Stimulated activated CD8-positive, alpha-beta memory T cell treated with anti-CD3 and anti-CD28 coated beads, Interleukin-15, amount 100 ng/mL, for 48 hours (primary cell): ENCODE measurements at regions not wholly inside any gene's neighbourhood (a gene's known extent, or its start where the extent isn't known, plus 50 kb on each side); places are given as distances from the start of the nearest gene placed in this dataset.

Experiments used
- DNase-seq, 2 donors: peaks; one replicate each; pipeline ENCODE4 v3.0.0-alpha.2; 2020; ENCODE audit warnings: low read depth in 2 of 2

- no peak for DNase-seq
Measured at GRCh38 chr9:103615994-103616393, 478.1 kb upstream of the SMC2 start.

GRCh38 chr9:103617046-103617445 lies 477.1 kb upstream of the SMC2 start:
- DNase-seq, result no peak

- DNase-seq, result no peak
Measured at GRCh38 chr9:103625161-103625804, 468.8 kb upstream of the SMC2 start.

GRCh38 chr9:103627731-103628130 lies 466.4 kb upstream of the SMC2 start:
- DNase-seq, result no peak

DNA sequence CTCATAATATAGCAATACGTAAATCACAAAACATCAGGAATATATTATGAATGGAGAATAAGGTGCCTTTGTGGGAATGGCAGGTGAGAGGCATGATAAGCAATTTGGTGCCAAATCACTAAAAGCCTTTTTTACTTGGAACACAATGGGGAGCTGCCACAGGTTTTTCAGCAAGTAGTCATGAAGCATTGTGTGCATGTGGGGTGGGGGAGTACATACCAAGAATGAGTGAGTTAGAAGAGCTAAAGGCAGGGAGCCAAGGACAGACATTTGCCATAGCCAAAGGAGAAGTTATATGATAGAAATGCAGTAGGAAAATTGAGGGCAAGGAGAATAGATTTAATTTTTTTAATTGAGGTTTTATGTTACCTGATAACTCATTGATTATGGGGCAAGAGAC lies 445.0 kb upstream of the SMC2 start:
- no peak for DNase-seq

DNA sequence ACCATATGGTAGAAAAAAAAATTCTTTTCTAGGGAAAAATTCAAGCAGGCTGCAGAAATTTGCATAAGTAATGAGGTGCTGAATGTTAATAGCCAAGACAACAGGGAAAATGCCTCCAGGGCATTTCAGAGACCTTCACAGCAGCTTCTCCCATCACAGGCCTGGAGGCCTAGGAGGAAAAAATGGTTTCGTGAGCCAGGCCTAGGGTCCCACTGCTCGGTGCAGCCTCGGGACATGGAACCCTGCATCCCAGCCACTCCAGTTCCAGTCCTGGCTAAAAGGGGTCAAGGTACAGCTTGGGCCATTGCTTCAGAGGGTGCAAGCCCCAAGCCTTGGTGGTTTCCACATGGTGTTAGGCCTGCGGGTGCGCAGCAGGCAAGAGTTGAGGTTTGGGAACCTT lies 436.0 kb upstream of the SMC2 start:
- no peak for DNase-seq

DNA sequence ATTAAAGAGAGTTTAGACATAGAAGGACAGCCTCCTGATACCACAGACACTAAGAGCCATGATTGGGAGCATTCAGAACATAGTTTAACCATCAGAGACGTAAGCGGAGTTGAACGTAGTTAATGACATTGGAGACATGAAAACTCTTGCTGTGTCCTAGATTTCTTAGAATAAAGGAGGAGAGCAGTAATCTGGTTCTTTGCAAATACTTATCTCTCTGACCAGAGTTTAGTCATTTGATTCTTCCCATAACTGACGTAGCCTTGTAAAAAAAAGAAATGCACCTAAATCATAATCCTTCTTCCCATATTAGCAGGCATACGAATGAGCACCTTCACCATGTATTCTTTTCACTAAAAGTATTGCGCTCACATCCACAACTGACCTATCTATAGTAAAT lies 433.3 kb upstream of the SMC2 start:
- no peak for DNase-seq

GRCh38 chr9:103661663-103662062 lies 432.4 kb upstream of the SMC2 start:
- no peak for DNase-seq

- DNase-seq, result no peak
Measured at GRCh38 chr9:103669296-103669695, 424.8 kb upstream of the SMC2 start.

DNA sequence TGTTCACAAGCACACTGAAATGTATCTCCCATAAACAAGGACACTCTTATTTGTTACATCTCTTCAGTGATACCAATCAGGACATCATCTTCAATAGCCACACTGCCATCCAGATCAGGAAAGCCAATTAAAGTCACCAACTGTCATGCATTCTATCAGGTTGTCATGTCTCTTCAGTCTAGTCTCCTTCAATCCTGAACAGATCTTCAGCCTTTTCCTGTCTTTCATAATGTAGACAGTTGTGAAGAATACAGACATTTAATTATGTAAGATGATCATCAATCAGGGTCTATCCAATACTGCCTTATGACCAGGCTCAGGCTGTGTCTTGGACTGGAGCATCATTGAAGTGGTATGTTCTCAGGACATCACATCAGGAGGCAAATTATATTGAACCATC lies 419.8 kb upstream of the SMC2 start:
- no peak for DNase-seq

DNA sequence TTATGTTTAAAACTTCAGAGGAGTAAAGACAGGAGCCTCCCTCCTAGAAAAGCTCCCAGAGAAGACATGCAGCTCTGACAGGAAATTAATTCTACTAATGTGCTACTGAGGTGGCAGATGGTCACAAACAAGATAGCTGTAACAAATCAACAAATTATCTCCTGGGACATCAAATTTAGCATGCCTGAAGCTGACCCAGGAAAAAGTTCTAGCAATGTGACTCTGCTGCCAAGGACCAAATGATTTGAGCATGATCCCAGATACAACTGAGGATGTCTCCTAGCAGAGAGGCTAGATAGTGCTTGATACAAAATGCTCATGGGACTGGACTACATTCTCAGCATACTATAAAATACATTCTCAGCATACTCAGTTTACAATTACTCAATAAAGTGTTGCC lies 413.5 kb upstream of the SMC2 start:
- DNase-seq, result no peak

DNA sequence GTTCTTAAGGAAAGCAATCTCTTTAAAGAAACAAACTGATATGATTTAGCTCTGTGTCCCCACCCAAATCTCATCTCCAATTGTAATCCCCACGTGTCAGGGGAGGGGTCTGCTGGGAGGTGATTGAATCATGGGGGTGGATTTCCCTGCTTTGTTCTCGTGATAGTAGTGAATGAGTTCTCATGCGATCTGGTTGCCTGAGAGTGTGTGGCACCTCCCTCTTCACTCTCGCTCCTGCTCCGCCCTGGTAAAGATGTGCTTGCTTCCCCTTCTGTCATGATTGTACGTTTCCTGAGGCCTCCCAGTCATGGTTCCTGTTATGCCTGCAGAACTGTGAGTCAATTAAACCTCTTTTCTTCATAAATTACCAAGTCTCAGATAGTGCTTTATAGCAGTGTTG lies 412.7 kb upstream of the SMC2 start:
- no peak for DNase-seq

- no peak for DNase-seq
Measured at GRCh38 chr9:103700195-103700962, 393.7 kb upstream of the SMC2 start.

- no peak for DNase-seq
Measured at GRCh38 chr9:103702572-103702971, 391.5 kb upstream of the SMC2 start.

DNA sequence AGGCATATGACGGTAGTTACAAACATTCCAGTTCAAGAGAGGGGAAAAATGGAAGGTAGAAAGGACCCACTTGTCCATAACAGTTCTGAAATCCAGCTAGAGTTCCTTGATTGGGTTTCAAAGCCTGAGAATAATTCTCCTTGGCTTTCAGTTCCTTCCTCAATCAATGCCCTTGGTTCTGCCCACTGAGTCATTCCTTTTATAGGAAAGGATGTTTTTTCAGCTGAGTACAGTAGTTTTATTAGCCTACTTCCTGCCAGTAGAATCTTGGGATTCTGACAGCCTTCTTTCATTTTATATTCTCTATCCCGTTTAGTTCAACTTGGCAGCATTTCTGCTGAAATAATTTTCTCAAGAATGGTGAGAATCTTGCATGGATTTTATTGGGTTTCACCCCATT lies 386.9 kb upstream of the SMC2 start:
- no peak for DNase-seq

DNA sequence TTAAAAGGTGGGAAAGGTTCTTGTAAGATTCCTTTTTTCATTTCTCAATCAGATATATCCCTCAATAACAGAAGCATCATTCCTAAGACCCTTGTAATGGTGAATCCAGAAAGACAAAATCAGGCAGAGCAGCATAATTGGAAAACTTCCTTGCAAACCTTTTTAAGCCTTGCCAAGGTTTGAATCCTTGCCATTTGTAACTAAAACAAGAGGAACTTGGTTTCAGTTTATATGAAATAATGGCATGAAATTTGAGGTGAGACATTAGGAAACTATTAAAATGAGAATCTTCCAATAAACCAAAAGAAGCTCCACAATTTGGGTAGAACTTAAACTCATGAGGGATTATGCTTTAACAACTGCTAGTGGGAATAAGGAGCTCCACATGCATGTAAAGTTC lies 384.7 kb upstream of the SMC2 start:
- DNase-seq, result no peak

DNA sequence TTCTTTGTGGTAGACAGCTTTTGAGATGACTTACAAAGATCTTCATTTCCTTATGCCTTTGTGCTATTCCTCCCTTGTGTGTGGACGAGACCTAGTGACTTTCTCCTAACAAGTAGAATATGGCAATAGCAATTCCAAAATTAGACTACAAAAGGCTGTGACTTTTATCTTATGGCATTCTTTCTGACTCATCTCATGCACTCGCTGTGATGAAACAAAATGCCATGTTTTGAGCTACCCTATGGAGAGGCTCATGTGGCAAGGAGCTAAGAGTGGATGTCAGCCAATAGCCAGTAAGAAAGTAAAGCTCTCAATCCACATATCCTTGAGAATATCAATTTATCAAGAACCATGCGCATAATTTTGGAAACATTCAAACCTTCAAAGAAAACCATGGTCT lies 380.5 kb upstream of the SMC2 start:
- DNase-seq, result no peak

DNA sequence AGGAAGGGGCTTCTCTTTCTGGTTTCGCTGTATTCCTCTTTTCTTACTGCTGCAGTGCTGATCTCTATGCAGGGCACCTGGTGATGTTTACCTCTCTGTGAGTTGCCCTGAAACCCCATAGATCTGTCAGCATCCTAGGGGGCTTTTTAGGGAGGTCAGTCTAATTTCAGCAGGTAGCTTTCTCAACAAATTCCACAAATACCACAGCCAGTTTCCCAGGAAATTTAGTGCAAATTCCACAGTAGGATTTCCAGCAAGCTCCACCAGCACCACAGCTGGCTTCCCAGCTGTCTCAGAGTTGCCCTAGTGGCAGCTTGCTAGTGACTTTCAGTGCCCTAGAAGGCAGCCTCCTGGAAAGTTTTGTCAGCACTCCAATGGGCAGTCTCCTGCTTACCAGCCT lies 379.1 kb upstream of the SMC2 start:
- DNase-seq, result no peak

DNA sequence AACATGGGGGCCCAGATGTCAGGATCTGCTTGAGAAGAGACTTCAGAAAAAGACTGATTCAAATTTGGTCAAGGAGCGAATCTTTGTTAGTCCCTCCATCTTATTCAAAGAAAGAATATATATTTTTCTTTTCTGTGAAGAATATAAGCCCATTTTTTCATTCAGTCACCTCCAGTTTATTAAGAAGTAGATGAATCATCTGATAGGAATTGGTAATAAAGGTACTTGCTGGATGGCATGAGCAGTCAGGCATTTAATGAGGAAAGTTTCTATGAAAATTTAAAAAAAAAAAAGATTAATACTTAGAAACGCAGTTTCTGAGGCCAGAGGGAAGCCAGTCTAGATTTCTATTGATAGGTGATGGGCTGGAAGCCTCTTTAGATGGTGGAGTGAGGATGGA lies 373.1 kb upstream of the SMC2 start:
- DNase-seq, result no peak

- DNase-seq, result no peak
Measured at GRCh38 chr9:103730866-103731265, 363.2 kb upstream of the SMC2 start.

DNA sequence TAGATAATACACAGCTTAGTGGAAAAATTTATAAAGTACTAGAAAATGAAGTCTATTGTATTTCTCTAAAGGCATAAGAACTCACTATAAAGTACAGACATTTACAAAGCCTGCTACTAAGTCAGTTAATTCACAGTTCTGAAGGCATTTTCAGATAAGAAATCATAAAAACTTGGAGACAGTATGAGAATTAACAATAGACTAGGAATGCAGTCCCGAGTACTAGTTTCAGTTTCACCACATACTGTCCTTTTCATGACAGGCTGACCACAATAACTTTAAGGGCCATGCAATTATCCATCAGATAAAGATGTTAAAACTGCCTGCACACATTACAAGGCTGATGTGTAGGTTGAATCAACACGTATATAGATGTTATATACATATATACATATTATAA lies 362.6 kb upstream of the SMC2 start:
- DNase-seq, result no peak

- DNase-seq, result no peak
Measured at GRCh38 chr9:103734471-103734870, 359.6 kb upstream of the SMC2 start.

- DNase-seq, result no peak
Measured at GRCh38 chr9:103755441-103755840, 338.7 kb upstream of the SMC2 start.

DNA sequence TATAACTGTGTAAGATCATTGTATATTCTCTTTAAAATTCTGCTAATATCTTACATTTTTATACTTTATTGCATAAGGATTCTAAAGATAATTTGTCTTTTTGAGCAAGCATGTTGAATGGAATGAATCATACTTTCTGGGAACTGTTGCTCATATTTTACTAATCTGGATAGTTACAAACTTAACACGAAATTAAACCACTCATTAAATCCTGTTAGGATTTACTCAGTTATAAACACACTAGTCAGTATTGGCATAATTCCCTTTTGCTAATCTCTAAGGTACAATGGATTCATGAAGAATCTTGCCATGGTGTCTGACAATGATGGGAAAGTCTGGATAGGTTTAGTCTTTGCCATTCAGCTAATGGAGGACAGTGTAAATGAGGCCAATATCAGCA lies 338.1 kb upstream of the SMC2 start:
- no peak for DNase-seq
